Upper lobe of right lung (tissue), 1 donor: ENCODE measurements at regions not wholly inside any gene's neighbourhood (a gene's known extent, or its start where the extent isn't known, plus 50 kb on each side); places are given as distances from the start of the nearest gene placed in this dataset.
"Not testable (repeated sequence)": the region's sequence is repeated elsewhere in the genome, so short reads cannot be mapped to it uniquely, and the experiment has no call there.

Experiments
- ATAC-seq: fragments of 200-7000 bp; cut with Tn5 transposase; one replicate; pipeline ENCODE4 v1.9.1; 2020; ENCODE audit warnings: mild to moderate bottlenecking, moderate library complexity
- DNase-seq: peaks from one replicate; pipeline ENCODE4 v3.0.0-alpha.2; 2020
- H3K27ac ChIP-seq: fragments of 200-600 bp; one replicate; pipeline ENCODE4 v1.8.0; 2022
- H3K27me3 ChIP-seq: fragments of 200-600 bp; one replicate; pipeline ENCODE4 v1.8.0; 2022; ENCODE audit warnings: mild to moderate bottlenecking
- H3K36me3 ChIP-seq: fragments of 200-600 bp; one replicate; pipeline ENCODE4 v1.8.0; 2022
- H3K4me1 ChIP-seq: fragments of 200-600 bp; one replicate; pipeline ENCODE4 v1.8.0; 2022
- H3K4me3 ChIP-seq: fragments of 200-600 bp; one replicate; pipeline ENCODE4 v1.8.0; 2022; ENCODE audit warnings: mild to moderate bottlenecking
- H3K9me3 ChIP-seq: fragments of 200-600 bp; one replicate; pipeline ENCODE4 v1.8.0; 2022
- intact Hi-C: fragments of 100-400 bp; cut with DNase I; formaldehyde crosslinking; loops from one replicate; pipeline ENCODE4 v1.11.0; 2022
- TF ChIP-seq, protein P1 (sequence below): fragments of 200-600 bp; IDR thresholded peaks from one replicate; pipeline ENCODE4 v1.8.0; 2022; ENCODE audit warnings: antibody characterized with exemption
- donor health status: DM: no; HTN: yes; CAD: no; lungs with severe emphysema.

DNA sequence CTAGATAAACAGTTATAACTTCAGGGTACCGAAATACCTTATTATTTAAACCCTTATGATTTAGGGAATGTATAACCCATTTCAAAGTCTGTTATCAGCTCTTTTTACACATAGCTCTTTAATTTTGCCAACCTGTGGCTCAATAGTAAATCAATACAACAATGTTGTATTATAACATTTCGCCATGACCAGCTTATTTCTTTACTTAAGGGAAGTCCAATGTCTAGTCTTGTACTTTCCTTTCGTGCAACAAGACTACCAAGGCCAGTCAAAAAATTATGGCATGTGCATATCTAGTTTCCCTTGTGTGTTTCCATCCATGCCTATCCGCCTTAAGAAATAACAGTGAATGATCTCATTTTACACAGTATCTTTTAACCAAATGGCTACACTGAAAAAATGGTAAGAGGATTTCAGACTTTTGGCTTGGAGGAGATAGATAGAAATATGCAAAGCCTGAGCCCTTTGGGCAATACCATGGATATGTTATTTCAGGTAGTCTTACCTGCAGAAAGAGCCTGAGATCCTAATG lies 239.5 kb upstream of the RPS23 start:
- Histone ChIP-seq H3K4me3 (no peak overlapping the region), H3K9me3 (no peaks in the 10 kb centered on the region), H3K27me3 (no peaks in the 10 kb centered on the region), H3K4me1 (no peaks in the 10 kb centered on the region), H3K36me3 (no peaks in the 10 kb centered on the region), H3K27ac (no peak overlapping the region)
- DNase-seq (no peak), ATAC-seq (no peak)
- intact Hi-C loops, result no loop called here
- TF ChIP-seq, protein P1, sequence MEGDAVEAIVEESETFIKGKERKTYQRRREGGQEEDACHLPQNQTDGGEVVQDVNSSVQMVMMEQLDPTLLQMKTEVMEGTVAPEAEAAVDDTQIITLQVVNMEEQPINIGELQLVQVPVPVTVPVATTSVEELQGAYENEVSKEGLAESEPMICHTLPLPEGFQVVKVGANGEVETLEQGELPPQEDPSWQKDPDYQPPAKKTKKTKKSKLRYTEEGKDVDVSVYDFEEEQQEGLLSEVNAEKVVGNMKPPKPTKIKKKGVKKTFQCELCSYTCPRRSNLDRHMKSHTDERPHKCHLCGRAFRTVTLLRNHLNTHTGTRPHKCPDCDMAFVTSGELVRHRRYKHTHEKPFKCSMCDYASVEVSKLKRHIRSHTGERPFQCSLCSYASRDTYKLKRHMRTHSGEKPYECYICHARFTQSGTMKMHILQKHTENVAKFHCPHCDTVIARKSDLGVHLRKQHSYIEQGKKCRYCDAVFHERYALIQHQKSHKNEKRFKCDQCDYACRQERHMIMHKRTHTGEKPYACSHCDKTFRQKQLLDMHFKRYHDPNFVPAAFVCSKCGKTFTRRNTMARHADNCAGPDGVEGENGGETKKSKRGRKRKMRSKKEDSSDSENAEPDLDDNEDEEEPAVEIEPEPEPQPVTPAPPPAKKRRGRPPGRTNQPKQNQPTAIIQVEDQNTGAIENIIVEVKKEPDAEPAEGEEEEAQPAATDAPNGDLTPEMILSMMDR, result no peak

DNA sequence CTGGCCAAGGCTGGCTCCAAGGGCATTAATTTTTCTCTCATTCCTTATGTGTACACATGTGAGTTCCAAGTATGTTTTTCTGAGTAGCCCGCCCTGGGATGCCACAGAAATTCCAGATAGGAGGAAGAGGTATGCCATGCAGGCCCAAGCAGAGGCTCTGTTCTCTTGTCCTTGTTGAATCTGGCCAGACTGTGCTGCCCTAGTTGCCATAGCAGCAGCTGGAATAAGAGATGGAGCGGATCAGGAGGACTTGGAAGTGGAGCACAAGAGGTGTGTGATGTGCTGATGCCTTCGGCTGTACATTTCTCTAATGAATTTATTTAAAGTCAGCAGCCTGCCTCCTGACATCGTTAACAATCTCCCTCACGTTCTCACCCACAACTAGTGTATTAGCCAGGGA lies 235.6 kb upstream of the RPS23 start:
- TF ChIP-seq, protein P1, result no peak
- intact Hi-C loops, result no loop called here
- DNase-seq (no peak), ATAC-seq (no peak)
- Histone ChIP-seq H3K36me3 (no peaks in the 10 kb centered on the region), H3K9me3 (no peaks in the 10 kb centered on the region), H3K27ac (no peak overlapping the region), H3K4me3 (no peak overlapping the region), H3K4me1 (no peaks in the 10 kb centered on the region), H3K27me3 (no peaks in the 10 kb centered on the region)

DNA sequence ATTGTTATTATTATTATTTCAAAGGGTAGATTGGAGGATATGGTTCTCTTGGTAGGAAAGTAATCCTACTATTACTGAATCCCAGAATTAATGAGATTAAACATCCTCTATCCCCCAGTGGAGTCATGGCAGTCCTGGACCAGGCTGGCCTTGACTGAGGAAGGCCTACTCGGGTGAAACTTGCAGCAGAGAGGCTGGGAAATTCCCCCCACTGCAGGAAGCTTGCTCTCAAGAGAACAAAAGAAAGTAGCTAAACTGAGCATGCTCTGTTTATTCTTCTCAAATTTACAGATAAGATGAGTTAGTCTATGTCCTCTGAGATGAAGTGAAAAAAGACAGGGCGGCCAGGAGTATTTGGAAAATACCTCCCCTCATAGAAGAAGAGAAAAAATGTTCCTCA lies 233.9 kb upstream of the RPS23 start:
- DNase-seq (no peak), ATAC-seq (no peak)
- no peaks in the 10 kb centered on the region for H3K36me3 ChIP-seq
- no peak overlapping the region for H3K4me3 ChIP-seq
- no peaks in the 10 kb centered on the region for H3K9me3 ChIP-seq
- intact Hi-C loops, result no loop called here
- no peaks in the 10 kb centered on the region for H3K4me1 ChIP-seq
- no peak overlapping the region for H3K27ac ChIP-seq
- H3K27me3 ChIP-seq, result no peaks in the 10 kb centered on the region
- TF ChIP-seq, protein P1, result no peak

DNA sequence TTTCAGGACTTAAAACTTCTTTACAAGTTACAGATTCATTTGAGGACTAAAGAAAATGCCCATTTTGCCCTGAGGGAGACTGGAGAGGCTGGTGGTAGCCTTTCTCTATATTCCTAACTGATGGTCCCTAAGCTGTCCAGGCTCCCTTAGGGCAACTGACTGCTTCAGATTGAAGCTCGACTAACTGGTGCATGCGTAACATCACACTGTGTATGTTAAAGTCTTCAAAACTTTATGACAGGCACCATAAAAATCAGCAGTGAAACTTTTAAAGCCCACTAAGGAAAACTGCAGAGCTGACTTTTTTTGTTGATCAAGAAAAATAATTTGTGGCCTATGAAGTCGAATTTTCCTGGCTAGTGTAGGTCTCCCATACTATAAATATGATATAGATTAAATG lies 233.0 kb upstream of the RPS23 start:
- TF ChIP-seq, protein P1, result no peak
- intact Hi-C loops, result no loop called here
- Histone ChIP-seq H3K4me3 (no peak overlapping the region), H3K36me3 (no peaks in the 10 kb centered on the region), H3K27me3 (no peaks in the 10 kb centered on the region), H3K27ac (no peak overlapping the region), H3K4me1 (no peaks in the 10 kb centered on the region), H3K9me3 (no peaks in the 10 kb centered on the region)
- ATAC-seq (no peak), DNase-seq (no peak)

DNA sequence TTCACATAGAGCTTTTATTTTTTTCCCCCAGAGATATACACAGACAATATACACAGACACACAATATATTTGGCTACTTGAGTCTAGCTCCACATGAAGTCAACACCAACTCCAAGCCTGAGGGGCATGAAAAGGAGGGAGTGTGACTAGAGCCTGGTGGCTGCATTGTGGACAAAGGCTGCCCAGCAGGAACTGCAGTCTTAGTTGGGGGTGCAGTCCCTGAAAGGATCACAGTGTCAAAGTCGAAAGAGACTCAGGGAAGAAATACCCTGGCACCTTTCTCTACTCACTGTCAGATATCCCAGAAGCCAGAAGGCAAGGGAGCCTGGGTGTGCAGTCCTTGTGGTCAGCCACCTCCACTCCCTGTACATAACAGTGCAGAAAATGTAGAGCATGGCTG lies 231.6 kb upstream of the RPS23 start:
- H3K4me1 ChIP-seq, result no peaks in the 10 kb centered on the region
- DNase-seq (no peak), ATAC-seq (no peak)
- intact Hi-C loops, result no loop called here
- no peak overlapping the region for H3K27ac ChIP-seq
- TF ChIP-seq, protein P1, result no peak
- no peaks in the 10 kb centered on the region for H3K36me3 ChIP-seq
- no peaks in the 10 kb centered on the region for H3K27me3 ChIP-seq
- no peak overlapping the region for H3K4me3 ChIP-seq
- H3K9me3 ChIP-seq, result no peaks in the 10 kb centered on the region

DNA sequence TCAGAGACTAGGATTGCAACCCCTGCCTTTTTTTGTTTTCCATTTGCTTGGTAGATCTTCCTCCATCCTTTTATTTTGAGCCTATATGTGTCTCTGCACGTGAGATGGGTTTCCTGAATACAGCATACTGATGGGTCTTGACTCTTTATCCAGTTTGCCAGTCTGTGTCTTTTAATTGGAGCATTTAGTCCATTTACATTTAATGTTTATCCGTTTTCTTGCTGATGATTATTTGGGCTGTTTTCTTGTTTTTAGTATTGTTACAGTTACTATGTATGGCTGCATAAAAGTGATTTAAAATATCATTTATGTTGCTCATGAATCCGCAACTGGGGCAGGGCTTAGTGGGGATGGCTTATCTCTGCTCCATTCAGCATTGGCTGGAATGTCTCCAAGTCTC lies 228.2 kb upstream of the RPS23 start:
- H3K27me3 ChIP-seq, H3K9me3 ChIP-seq, ATAC-seq, DNase-seq, H3K27ac ChIP-seq, H3K4me3 ChIP-seq, intact Hi-C loops, H3K36me3 ChIP-seq, H3K4me1 ChIP-seq: not testable (repeated sequence)
